ENCODE measurements at regions not wholly inside any gene's neighbourhood (a gene's known extent, or its start where the extent isn't known, plus 50 kb on each side); places are given as distances from the start of the nearest gene placed in this dataset.

DNA sequence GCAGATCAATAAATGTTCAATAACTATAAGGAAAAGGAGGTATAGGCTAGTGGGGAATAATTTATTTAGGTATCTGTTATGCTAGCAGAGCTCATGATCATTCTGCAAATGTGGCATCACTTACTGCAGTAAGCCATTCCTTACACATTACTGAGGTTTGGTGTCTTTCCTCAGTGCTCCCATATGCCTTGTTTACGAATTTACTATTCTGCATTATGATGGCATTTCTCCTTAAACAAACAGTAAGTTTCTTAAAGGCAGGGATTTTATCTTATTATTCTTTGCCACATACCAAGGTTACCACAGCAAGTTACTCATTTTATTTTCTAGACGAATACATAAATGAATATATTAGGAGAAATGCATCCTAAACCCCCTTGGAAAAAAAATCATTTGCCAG is 88.4 kb downstream of the DSEL start:
- TF ChIP-seq, protein P1, sequence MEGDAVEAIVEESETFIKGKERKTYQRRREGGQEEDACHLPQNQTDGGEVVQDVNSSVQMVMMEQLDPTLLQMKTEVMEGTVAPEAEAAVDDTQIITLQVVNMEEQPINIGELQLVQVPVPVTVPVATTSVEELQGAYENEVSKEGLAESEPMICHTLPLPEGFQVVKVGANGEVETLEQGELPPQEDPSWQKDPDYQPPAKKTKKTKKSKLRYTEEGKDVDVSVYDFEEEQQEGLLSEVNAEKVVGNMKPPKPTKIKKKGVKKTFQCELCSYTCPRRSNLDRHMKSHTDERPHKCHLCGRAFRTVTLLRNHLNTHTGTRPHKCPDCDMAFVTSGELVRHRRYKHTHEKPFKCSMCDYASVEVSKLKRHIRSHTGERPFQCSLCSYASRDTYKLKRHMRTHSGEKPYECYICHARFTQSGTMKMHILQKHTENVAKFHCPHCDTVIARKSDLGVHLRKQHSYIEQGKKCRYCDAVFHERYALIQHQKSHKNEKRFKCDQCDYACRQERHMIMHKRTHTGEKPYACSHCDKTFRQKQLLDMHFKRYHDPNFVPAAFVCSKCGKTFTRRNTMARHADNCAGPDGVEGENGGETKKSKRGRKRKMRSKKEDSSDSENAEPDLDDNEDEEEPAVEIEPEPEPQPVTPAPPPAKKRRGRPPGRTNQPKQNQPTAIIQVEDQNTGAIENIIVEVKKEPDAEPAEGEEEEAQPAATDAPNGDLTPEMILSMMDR (conservative IDR thresholded peaks at IDR 0.05 in 1 of 2, IDR thresholded peaks at IDR 0.05 in 1 of 2; ENCODE audit: extremely low read depth in 1 of 2, insufficient read depth in 1 of 2, low read depth in 1 of 2, low read length in 2 of 2), result no peak
- TF ChIP-seq EZH2 (IDR thresholded peaks at IDR 0.05; ENCODE audit: borderline replicate concordance, low read length), result no peak

Measured in mammary epithelial cell (primary cell).